Upper lobe of left lung (tissue), 6 donors: ENCODE measurements at regions not wholly inside any gene's neighbourhood (a gene's known extent, or its start where the extent isn't known, plus 50 kb on each side); places are given as distances from the start of the nearest gene placed in this dataset.
"Not testable (repeated sequence)": the region's sequence is repeated elsewhere in the genome, so short reads cannot be mapped to it uniquely, and the experiment has no call there.

Experiments
- ATAC-seq, 2 donors: fragments of 200-7000 bp; cut with Tn5 transposase; one replicate each; pipeline ENCODE4 v1.9.1; 2022; ENCODE audit warnings: mild to moderate bottlenecking in 2 of 2, moderate library complexity in 2 of 2; ENCODE audit not compliant: low FRiP score in 2 of 2
- DNase-seq, 2 donors: peaks; one replicate each; pipeline ENCODE4 v3.0.0-alpha.2; 2019 to 2020
- H3K27ac ChIP-seq, 4 donors: fragments of 200-600 bp; sonication (generic); one replicate each; pipeline ENCODE4 v1.5.1; 2016 to 2019
- H3K27me3 ChIP-seq, 4 donors: fragments of 200-600 bp; sonication (generic); one replicate each; pipeline ENCODE4 v1.5.1; 2017 to 2019
- H3K36me3 ChIP-seq, 4 donors: fragments of 200-600 bp; sonication (generic); one replicate each; pipeline ENCODE4 v1.5.1; 2016 to 2019
- H3K4me1 ChIP-seq, 4 donors: fragments of 200-600 bp; sonication (generic); one replicate each; pipeline ENCODE4 v1.5.1; 2018 to 2019
- H3K4me3 ChIP-seq, 4 donors: fragments of 200-600 bp; sonication (generic); one replicate each; pipeline ENCODE4 v1.5.1; 2017 to 2019; ENCODE audit warnings: mild to moderate bottlenecking in 2 of 4, moderate library complexity in 1 of 4
- H3K9me3 ChIP-seq, 4 donors: fragments of 200-600 bp; sonication (generic); one replicate each; pipeline ENCODE4 v1.5.1; 2018 to 2019
- CTCF ChIP-seq, 6 experiments: fragments of 450-650 bp in 4 of 6; fragments of 200-600 bp in 2 of 6; sonication (generic) in 2 of 6; IDR thresholded peaks; one replicate each; pipeline ENCODE4 v1.5.1; 2016 to 2019; ENCODE audit warnings: antibody characterized with exemption in 6 of 6
- EP300 ChIP-seq, 4 donors: sonication (generic); formaldehyde crosslinking; IDR thresholded peaks; one replicate each; pipeline ENCODE4 v1.5.1; 2017; ENCODE audit warnings: antibody characterized with exemption in 4 of 4, control low read depth in 2 of 4
- POLR2A ChIP-seq, 4 donors: fragments of 450-650 bp; IDR thresholded peaks; one replicate each; pipeline ENCODE4 v1.5.1; 2016 to 2017; ENCODE audit warnings: antibody characterized with exemption in 4 of 4, mild to moderate bottlenecking in 2 of 4
- POLR2AphosphoS5 ChIP-seq, 2 donors: sonication (generic); formaldehyde crosslinking; IDR thresholded peaks; one replicate each; pipeline ENCODE4 v1.5.1; 2017; ENCODE audit warnings: antibody characterized with exemption in 2 of 2
- WGBS, 2 donors: methylation state at CpG; one replicate each; pipeline ENCODE4 v1.1.5; 2017 to 2018; 5-methylcytosine and 5-hydroxymethylcytosine counted together
- donor health status: DM: no; HTN: no; CAD: no; lungs with moderate emphysema.
- donor health status: DM: no; HTN: yes; CAD: no; lungs with severe emphysema.

- Histone ChIP-seq H3K4me1 (no peaks in the 10 kb centered on the region), H3K36me3 (no peaks in the 10 kb centered on the region), H3K27me3 (no peaks in the 10 kb centered on the region), H3K4me3 (no peak overlapping the region), H3K27ac (no peak overlapping the region), H3K9me3 (no peaks in the 10 kb centered on the region)
- ATAC-seq (no peak), DNase-seq (no peak)
- TF ChIP-seq CTCF (IDR thresholded peaks at IDR 0.05): no peak
- TF ChIP-seq EP300 (IDR thresholded peaks at IDR 0.05): no peak
- TF ChIP-seq POLR2AphosphoS5 (IDR thresholded peaks at IDR 0.05): no peak
- no peak for TF ChIP-seq POLR2A (IDR thresholded peaks at IDR 0.05)
- WGBS, 2 donors: 70 to 71% methylated on average over 2 of the region's 2 CpGs
These were observed 351.0 kb upstream of the SOX9 start for GRCh38 chr17:71769850-71770249.

- no peaks in the 10 kb centered on the region for H3K36me3 ChIP-seq
- H3K27me3 ChIP-seq: no peaks in the 10 kb centered on the region
- no peaks in the 10 kb centered on the region for H3K4me1 ChIP-seq
- 85 to 89% methylated on average over 6 of the region's 6 CpGs for WGBS, 2 donors
- DNase-seq (no peak), ATAC-seq (no peak)
- no peak overlapping the region for H3K27ac ChIP-seq
- no peak for TF ChIP-seq EP300 (IDR thresholded peaks at IDR 0.05)
- no peak for TF ChIP-seq POLR2AphosphoS5 (IDR thresholded peaks at IDR 0.05)
- TF ChIP-seq POLR2A (IDR thresholded peaks at IDR 0.05): no peak
- no peak for TF ChIP-seq CTCF (IDR thresholded peaks at IDR 0.05)
- no peaks in the 10 kb centered on the region for H3K9me3 ChIP-seq
- H3K4me3 ChIP-seq: no peak overlapping the region
These were observed 343.7 kb upstream of the SOX9 start for GRCh38 chr17:71777048-71777640.

DNA sequence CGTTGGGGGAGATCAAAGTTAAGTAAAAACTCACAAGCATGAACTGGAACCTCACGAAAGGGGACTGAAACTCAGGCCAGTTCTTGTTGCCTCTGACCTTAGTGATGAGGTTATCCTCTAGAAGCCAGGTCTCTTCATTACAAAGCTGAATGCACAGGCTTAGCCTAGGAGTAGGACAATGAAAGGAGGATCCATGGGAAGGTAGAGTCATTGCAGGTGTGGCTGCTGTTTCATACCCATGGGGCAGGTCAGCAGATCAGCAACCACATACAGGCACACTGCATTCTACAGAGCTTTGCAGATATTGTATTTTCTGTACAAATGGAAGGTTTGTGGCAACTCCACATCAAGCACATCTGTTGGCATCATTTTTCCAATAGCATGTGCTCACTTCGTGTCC lies 341.3 kb upstream of the SOX9 start:
- no peaks in the 10 kb centered on the region for H3K4me1 ChIP-seq
- H3K9me3 ChIP-seq: no peaks in the 10 kb centered on the region
- TF ChIP-seq POLR2AphosphoS5 (IDR thresholded peaks at IDR 0.05) (no peak), CTCF (IDR thresholded peaks at IDR 0.05) (no peak), POLR2A (IDR thresholded peaks at IDR 0.05) (no peak), EP300 (IDR thresholded peaks at IDR 0.05) (no peak)
- no peak overlapping the region for H3K4me3 ChIP-seq
- no peak overlapping the region for H3K27ac ChIP-seq
- ATAC-seq (no peak), DNase-seq (no peak)
- no peaks in the 10 kb centered on the region for H3K27me3 ChIP-seq
- WGBS, 2 donors: 74 to 79% methylated on average over 3 of the region's 3 CpGs
- no peaks in the 10 kb centered on the region for H3K36me3 ChIP-seq

GRCh38 chr17:71780596-71780995 lies 340.2 kb upstream of the SOX9 start:
- ATAC-seq (no peak), DNase-seq (no peak)
- Histone ChIP-seq H3K36me3 (no peaks in the 10 kb centered on the region), H3K4me3 (no peak overlapping the region), H3K4me1 (no peaks in the 10 kb centered on the region), H3K27me3 (no peaks in the 10 kb centered on the region), H3K9me3 (no peaks in the 10 kb centered on the region), H3K27ac (no peak overlapping the region)
- no peak for TF ChIP-seq POLR2A (IDR thresholded peaks at IDR 0.05)
- TF ChIP-seq POLR2AphosphoS5 (IDR thresholded peaks at IDR 0.05): no peak
- TF ChIP-seq EP300 (IDR thresholded peaks at IDR 0.05): no peak
- TF ChIP-seq CTCF (IDR thresholded peaks at IDR 0.05): no peak

DNA sequence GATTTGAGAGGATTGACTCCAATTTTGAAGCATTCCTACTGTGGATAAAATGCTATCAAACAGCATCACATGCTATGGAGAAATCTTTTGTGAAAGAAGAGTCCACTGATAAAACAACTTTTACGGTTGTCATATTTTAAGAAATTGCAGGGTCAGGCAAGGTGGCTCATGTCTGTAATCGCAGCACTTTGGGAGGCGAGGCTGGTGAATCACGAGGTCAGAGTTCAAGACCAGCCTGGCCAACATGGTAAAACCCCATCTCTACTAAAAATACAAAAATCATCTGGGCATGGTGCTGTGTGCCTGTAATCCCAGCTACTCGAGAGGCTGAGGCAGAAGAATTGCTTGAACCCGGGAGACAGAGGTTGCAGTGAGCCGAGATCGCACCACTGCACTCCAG lies 338.8 kb upstream of the SOX9 start:
- not testable (repeated sequence) for H3K27me3 ChIP-seq, DNase-seq, ATAC-seq, H3K27ac ChIP-seq, H3K4me1 ChIP-seq, H3K4me3 ChIP-seq, H3K9me3 ChIP-seq, H3K36me3 ChIP-seq
- 87 to 92% methylated on average over 8 of the region's 8 CpGs for WGBS, 2 donors
